IPS-18c (cell line): ENCODE measurements at regions not wholly inside any gene's neighbourhood (a gene's known extent, or its start where the extent isn't known, plus 50 kb on each side); places are given as distances from the start of the nearest gene placed in this dataset.

Experiments used
- H3K4me3 ChIP-seq: 2 replicates; pipeline ENCODE4 v1.7.0; 2013; ENCODE audit warnings: low read depth, mild to moderate bottlenecking, low read length, moderate library complexity; ENCODE audit not compliant: insufficient read depth
- H3K9me3 ChIP-seq: one replicate; pipeline ENCODE4 v1.6.1; 2013; ENCODE audit warnings: mild to moderate bottlenecking, low read length, moderate library complexity; ENCODE audit not compliant: control insufficient read depth, insufficient read depth

GRCh38 chr2:16003152-16003551, 62.8 kb downstream of the MYCN start:
- no peaks in the 10 kb centered on the region for H3K9me3 ChIP-seq
- no peak overlapping the region for H3K4me3 ChIP-seq

DNA sequence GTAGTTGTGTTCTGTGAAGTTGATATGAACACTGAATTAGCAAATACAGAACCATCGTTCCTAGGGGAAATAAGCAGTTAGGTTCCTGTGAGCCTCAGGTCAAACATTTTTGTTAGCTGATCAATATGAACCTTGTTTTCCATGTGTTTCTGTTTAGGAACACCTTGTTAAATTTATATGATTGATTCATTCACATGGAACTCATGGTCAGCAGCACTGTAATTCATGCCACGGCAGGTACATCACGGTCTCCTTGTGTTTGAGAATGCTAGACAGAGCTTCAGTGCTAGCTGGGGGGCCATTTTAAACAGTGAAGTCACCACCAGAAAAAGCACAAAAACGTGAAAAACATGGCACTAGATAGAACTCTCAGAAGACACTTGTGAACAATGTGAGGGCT, 62.2 kb downstream of the MYCN start:
- no peak overlapping the region for H3K4me3 ChIP-seq

DNA sequence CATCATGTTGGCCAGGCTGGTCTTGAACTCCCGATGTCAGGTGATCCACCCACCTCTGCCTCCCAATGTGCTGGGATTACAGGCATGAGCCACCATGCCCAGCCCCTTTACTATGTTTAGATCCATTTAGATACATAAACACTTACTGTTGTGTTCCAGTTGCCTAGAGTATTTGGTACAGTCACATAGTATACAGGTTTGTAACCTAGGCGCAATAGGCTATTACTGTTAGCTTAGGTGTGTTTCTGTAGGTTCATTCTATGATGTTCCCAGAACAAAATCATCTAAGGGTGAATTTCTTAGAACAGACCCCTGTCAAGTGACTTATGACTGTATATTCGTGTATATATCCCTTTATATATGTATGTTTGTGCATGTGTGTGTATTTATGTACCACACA, 61.8 kb downstream of the MYCN start:
- Histone ChIP-seq H3K4me3 (no peak overlapping the region), H3K9me3 (no peaks in the 10 kb centered on the region)

More for the DNA sequence above, 62.2 kb downstream of the MYCN start:
- no peaks in the 10 kb centered on the region for H3K9me3 ChIP-seq

DNA sequence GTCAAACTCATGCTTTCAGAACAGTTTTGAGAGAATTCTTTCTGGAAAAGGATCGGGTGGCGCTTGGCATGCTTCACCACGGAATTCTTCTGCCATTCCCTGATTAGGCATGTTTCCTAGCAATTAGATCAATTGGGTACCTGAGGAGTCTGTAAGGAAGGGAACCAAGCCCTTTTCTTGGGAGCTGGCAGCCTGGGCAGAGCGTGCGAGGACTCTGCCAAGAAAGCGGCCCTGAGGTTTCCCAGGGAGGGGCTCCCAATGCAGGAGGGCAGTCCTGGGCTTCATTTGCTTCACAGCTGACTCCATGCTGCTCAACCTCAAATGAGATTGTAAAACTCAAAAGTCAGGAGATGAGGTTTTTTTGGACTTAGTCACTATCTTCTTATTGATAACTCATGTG, 60.3 kb downstream of the MYCN start:
- H3K4me3 ChIP-seq, result no peak overlapping the region
- no peaks in the 10 kb centered on the region for H3K9me3 ChIP-seq

DNA sequence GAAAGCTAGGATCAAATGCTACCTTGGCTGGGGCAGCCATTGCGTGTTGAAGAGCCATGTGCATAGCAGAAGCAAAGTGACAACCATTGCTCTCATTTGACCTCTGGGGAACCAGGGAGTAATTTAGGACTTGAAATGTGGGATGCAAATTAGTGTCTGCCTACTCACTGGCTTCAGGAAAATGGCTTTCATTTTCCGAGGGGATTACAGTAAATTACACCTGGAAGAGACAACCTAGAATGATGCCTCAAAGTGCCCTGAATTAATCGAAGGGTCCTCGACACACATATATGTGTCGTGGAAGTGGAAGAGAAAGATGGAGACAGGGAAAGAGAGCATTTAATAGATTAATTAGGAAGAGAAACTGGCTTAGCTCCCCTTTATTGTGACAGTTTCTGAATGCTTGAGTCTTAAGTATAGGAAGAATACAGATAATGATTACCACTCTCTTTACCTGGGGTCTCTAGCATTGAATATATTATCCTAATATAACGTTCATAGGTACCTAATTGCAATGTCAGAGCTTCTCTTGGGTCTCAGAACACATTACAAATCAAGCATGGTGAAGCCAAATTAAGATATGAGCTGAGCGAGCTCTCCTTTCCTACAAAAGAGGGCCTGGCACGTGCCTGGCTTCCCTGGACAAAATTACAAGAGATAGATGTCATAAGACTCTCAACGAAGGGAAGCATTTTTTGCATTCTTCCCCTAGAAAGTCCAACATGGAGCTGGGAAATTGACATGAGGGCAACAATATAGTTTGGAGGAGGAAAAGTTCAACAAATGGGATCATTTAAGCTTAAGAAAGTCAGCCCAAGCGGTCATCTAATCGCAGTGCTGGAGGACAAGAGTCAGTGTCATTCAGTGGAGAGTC, 59.5 kb downstream of the MYCN start:
- Histone ChIP-seq H3K9me3 (no peaks in the 10 kb centered on the region), H3K4me3 (no peak overlapping the region)

GRCh38 chr2:15997728-15998280, 57.5 kb downstream of the MYCN start:
- Histone ChIP-seq H3K9me3 (peaks cover 2% of the 10 kb centered on the region), H3K4me3 (no peak overlapping the region)

GRCh38 chr2:15996536-15997423, 56.4 kb downstream of the MYCN start:
- H3K4me3 ChIP-seq, result no peak overlapping the region
- peaks cover 2% of the 10 kb centered on the region for H3K9me3 ChIP-seq
